Fibroblast of skin of left quadriceps (primary cell): ENCODE measurements at regions not wholly inside any gene's neighbourhood (a gene's known extent, or its start where the extent isn't known, plus 50 kb on each side); places are given as distances from the start of the nearest gene placed in this dataset.

ENCODE experiments used
- DNase-seq, 2 experiments: peaks; one replicate each; pipeline ENCODE4 v3.0.0-alpha.2; 2013; ENCODE audit warnings: low read depth in 2 of 2

- DNase-seq: no peak
Observed at GRCh38 chr1:172952516-172952915, 98.2 kb downstream of the TNFSF18 start.

- no peak for DNase-seq
Observed at GRCh38 chr1:172954476-172955150, 96.1 kb downstream of the TNFSF18 start.

- peak; percentile 96 to 97 for DNase-seq
Observed at GRCh38 chr1:172955161-172955815, 95.5 kb downstream of the TNFSF18 start.

GRCh38 chr1:172956871-172957270, 93.9 kb downstream of the TNFSF18 start:
- DNase-seq: no peak

- no peak for DNase-seq
Observed at GRCh38 chr1:172957491-172957890, 93.2 kb downstream of the TNFSF18 start.

GRCh38 chr1:172959571-172959970, 91.2 kb downstream of the TNFSF18 start:
- no peak for DNase-seq

GRCh38 chr1:172960019-172960418, 90.7 kb downstream of the TNFSF18 start:
- DNase-seq: no peak

GRCh38 chr1:172960454-172961208, 90.1 kb downstream of the TNFSF18 start:
- DNase-seq: no peak

- DNase-seq: no peak
Observed at GRCh38 chr1:172964864-172965263, 85.9 kb downstream of the TNFSF18 start.

- DNase-seq: no peak
Observed at GRCh38 chr1:172966844-172967540, 83.7 kb downstream of the TNFSF18 start.

- no peak for DNase-seq
Observed at GRCh38 chr1:172967936-172968335, 82.8 kb downstream of the TNFSF18 start.

- peak; percentile 78 to 80 for DNase-seq
Observed at GRCh38 chr1:172969611-172970010, 81.1 kb downstream of the TNFSF18 start.

- no peak for DNase-seq
Observed at GRCh38 chr1:172970186-172970585, 80.6 kb downstream of the TNFSF18 start.

GRCh38 chr1:172971241-172971640, 79.5 kb downstream of the TNFSF18 start:
- no peak for DNase-seq

GRCh38 chr1:172972258-172972657, 78.5 kb downstream of the TNFSF18 start:
- DNase-seq: no peak

- no peak for DNase-seq
Observed at GRCh38 chr1:172973424-172973823, 77.3 kb downstream of the TNFSF18 start.

- DNase-seq: no peak
Observed at GRCh38 chr1:172976222-172977041, 74.3 kb downstream of the TNFSF18 start.

- DNase-seq: no peak
Observed at GRCh38 chr1:172977296-172978017, 73.3 kb downstream of the TNFSF18 start.

GRCh38 chr1:172978595-172978994, 72.1 kb downstream of the TNFSF18 start:
- DNase-seq: no peak

GRCh38 chr1:172979828-172980227, 70.9 kb downstream of the TNFSF18 start:
- DNase-seq: no peak

GRCh38 chr1:172980456-172980855, 70.3 kb downstream of the TNFSF18 start:
- DNase-seq: no peak
